Spinal cord (tissue), 9 donors: ENCODE measurements at regions not wholly inside any gene's neighbourhood (a gene's known extent, or its start where the extent isn't known, plus 50 kb on each side); places are given as distances from the start of the nearest gene placed in this dataset.
A peak's percentile ranks its signal among the peaks of the same experiment; 100 is the strongest.

Source experiments
- DNase-seq, 6 donors: peaks; one replicate each; pipeline versions ENCODE4 v3.0.0 to v3.0.0-alpha.2; 2013 to 2015; ENCODE audit warnings: low spot score in 6 of 6, low read depth in 4 of 6
- H3K27ac ChIP-seq: one replicate; pipeline ENCODE4 v1.5.1; 2013; ENCODE audit warnings: low read depth, low read length, control low read depth
- H3K27me3 ChIP-seq: one replicate; pipeline ENCODE4 v1.6.1; 2013; ENCODE audit warnings: low read length; ENCODE audit not compliant: control insufficient read depth, insufficient read depth
- H3K36me3 ChIP-seq: one replicate; pipeline ENCODE4 v1.6.1; 2013; ENCODE audit warnings: low read length; ENCODE audit not compliant: control insufficient read depth, insufficient read depth
- H3K4me1 ChIP-seq: one replicate; pipeline ENCODE4 v1.6.1; 2013; ENCODE audit warnings: low read length; ENCODE audit not compliant: control insufficient read depth, insufficient read depth
- H3K4me3 ChIP-seq: one replicate; pipeline ENCODE4 v1.5.1; 2013; ENCODE audit warnings: low read depth, low read length, control low read depth
- H3K9me3 ChIP-seq: one replicate; pipeline ENCODE4 v1.6.1; 2013; ENCODE audit warnings: low read length; ENCODE audit not compliant: control insufficient read depth, insufficient read depth
- WGBS: methylation state at CpG from one replicate; pipeline ENCODE4 v1.1.5; 2013; ENCODE audit warnings: missing lambda C conversion rate; ENCODE audit not compliant: insufficient coverage; 5-methylcytosine and 5-hydroxymethylcytosine counted together
- donor health status: healthy.

DNA sequence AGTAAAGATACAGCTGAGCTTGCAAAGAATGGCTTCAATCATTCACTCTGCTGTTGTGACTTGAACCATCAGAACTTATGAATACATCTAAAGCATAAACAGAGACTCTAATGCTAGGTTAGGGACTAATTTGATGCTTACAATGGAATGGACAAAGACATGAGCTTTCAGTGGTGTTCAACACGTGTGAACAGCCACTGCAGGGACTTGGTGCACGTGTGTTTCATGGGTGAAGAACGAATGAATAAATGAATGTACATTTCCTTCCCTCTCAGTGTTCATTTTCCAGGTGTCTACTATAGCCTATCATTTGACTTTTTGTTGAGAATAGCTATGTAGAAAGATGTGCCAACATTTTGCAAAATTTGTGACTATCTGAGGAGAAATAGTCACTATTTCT lies 98.3 kb downstream of the VIP start:
- Histone ChIP-seq H3K4me3 (no peak overlapping the region), H3K9me3 (no peaks in the 10 kb centered on the region), H3K4me1 (no peaks in the 10 kb centered on the region), H3K36me3 (no peaks in the 10 kb centered on the region), H3K27me3 (no peaks in the 10 kb centered on the region), H3K27ac (no peak overlapping the region)
- no peak for DNase-seq
- 83% methylated on average over 1 of the region's 3 CpGs for WGBS

- Histone ChIP-seq H3K4me3 (no peak overlapping the region), H3K4me1 (no peaks in the 10 kb centered on the region), H3K27ac (no peak overlapping the region), H3K36me3 (no peaks in the 10 kb centered on the region), H3K27me3 (no peaks in the 10 kb centered on the region), H3K9me3 (no peaks in the 10 kb centered on the region)
- 83% methylated on average over 1 of the region's 3 CpGs for WGBS
- no peak for DNase-seq
Observed at GRCh38 chr6:152854086-152854795, 103.6 kb downstream of the VIP start.

GRCh38 chr6:152858141-152858540 lies 107.5 kb downstream of the VIP start:
- H3K9me3 ChIP-seq, result no peaks in the 10 kb centered on the region
- peak in 2 of 6 donors; percentile 19 to 24 for DNase-seq
- 65% methylated on average over 2 of the region's 2 CpGs for WGBS
- H3K36me3 ChIP-seq, result no peaks in the 10 kb centered on the region
- H3K27ac ChIP-seq, result no peak overlapping the region
- H3K27me3 ChIP-seq, result no peaks in the 10 kb centered on the region
- no peaks in the 10 kb centered on the region for H3K4me1 ChIP-seq
- no peak overlapping the region for H3K4me3 ChIP-seq

- 98% methylated on average over 5 of the region's 6 CpGs for WGBS
- Histone ChIP-seq H3K27me3 (no peaks in the 10 kb centered on the region), H3K9me3 (no peaks in the 10 kb centered on the region), H3K4me1 (no peaks in the 10 kb centered on the region), H3K36me3 (no peaks in the 10 kb centered on the region), H3K27ac (no peak overlapping the region), H3K4me3 (no peak overlapping the region)
- DNase-seq, result no peak
Observed at GRCh38 chr6:152859225-152859624, 108.6 kb downstream of the VIP start.

DNA sequence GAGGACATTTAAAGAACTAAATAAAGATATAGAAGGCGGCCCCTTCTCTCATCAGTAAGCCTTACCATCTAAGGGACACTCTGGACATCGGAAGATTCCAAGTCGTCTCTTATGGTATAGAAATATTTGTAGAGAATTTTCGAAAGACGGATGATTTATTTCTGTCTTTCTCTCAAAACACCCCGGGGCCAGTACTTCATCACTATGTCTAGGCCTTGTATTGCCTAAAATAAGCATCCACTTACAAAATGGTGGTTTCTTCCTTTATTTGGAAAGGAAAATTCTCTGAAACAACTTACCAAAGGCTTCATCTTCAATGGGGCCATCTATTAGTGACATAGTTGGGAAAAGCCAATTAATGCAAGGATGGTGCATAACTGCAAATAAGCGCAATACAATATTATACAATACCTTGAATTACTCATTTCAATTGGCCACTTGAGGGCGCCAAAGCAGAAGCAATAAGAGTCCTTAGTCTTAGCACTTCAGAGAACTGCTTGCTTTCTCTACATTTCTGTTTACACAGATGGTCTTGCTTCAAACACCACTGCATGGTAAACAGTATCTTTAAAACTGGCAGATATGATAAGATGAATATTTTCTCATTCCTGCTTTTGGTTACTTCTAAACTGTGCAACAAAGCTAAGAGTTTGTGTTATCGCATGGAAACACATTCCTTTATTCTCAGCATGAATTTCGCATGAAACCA lies 113.2 kb downstream of the VIP start:
- 51% methylated on average over 4 of the region's 10 CpGs for WGBS
- Histone ChIP-seq H3K36me3 (no peaks in the 10 kb centered on the region), H3K27ac (no peak overlapping the region), H3K4me3 (no peak overlapping the region), H3K27me3 (no peaks in the 10 kb centered on the region), H3K9me3 (no peaks in the 10 kb centered on the region), H3K4me1 (no peaks in the 10 kb centered on the region)
- DNase-seq, result peak; percentile 21 to 90 (median 49)

DNA sequence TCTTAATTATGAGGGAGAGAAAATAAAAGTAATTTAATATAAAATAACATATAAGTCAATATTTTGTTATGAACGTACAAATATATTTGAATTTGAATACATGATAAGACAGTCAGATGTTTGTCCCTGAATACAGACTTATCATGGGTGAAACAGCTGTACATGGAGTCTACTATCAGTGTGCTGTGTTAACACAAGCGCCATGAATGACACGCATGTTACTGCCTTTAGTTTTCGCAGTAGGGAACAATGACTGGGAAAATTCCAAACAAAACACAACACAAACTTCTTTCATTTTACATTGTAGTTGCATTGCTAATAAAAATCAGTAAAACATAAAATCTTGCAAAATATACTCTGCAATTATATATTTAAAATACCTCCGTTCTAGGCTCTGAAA lies 108.6 kb downstream of the FBXO5 start:
- Histone ChIP-seq H3K27me3 (no peaks in the 10 kb centered on the region), H3K4me3 (no peak overlapping the region), H3K4me1 (no peaks in the 10 kb centered on the region), H3K9me3 (no peaks in the 10 kb centered on the region), H3K27ac (no peak overlapping the region), H3K36me3 (no peaks in the 10 kb centered on the region)
- WGBS, result no CpG with 5 or more reads among the region's 5 CpGs
- DNase-seq, result no peak

DNA sequence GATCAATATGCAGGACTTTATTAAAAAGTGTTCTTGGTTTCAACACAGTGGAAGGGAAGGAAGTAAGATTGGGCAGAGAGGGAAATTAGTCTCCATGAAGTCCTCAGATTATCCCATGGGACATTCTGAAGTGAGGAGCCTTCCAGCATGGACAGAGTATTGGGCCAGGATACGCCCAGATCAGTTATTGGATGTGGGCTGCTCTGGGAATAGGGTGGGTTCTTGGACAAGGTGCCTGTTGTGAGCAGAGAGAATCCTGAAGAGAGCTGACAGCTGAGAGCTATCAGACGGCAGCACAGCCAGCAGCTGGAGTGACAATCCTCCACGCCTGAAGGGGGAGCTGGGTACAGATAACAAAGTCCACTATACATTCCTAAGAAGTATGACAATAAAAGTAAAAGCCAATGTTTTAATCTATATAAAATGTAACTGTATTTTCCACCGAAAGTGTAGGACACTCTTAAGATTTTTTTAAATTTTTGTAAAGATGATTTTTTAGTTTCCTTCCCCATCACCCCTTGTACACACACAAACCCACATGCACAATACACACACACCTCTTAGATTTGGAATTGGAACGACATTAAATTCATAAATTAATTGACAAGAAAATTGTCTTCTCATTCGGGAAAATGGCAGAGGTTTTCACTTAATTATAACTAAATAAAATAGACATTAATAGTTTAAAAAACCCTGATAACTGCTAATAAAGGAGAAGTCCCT lies 107.8 kb downstream of the FBXO5 start:
- H3K27ac ChIP-seq, result no peak overlapping the region
- no peak overlapping the region for H3K4me3 ChIP-seq
- H3K4me1 ChIP-seq, result no peaks in the 10 kb centered on the region
- no peaks in the 10 kb centered on the region for H3K27me3 ChIP-seq
- WGBS, result 50% methylated on average over 1 of the region's 6 CpGs
- DNase-seq, result no peak
- no peaks in the 10 kb centered on the region for H3K9me3 ChIP-seq
- H3K36me3 ChIP-seq, result no peaks in the 10 kb centered on the region

DNA sequence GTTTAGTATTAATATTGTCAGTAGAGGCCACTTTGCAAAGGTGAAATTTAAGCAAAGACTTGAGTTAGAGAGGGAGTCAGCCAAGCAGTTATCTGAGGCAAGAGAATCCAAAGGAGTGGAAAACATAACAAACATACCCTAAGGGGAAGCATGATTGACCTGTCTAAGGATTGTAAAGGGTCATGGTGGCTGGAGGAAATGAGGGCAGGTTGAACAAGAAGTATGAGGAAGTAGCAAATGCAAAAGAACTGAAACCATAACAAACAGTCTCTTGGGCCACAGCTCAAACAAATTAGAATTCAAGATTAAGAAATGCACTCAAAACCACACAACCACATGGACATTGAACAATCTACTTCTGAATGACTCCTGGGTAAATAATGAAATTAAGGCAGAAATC lies 103.2 kb downstream of the FBXO5 start:
- Histone ChIP-seq H3K36me3 (no peaks in the 10 kb centered on the region), H3K27ac (no peak overlapping the region), H3K27me3 (no peaks in the 10 kb centered on the region), H3K4me1 (no peaks in the 10 kb centered on the region), H3K9me3 (no peaks in the 10 kb centered on the region), H3K4me3 (no peak overlapping the region)
- no peak for DNase-seq

GRCh38 chr6:152893187-152893586 lies 89.7 kb downstream of the FBXO5 start:
- H3K4me3 ChIP-seq, result no peak overlapping the region
- H3K27me3 ChIP-seq, result no peaks in the 10 kb centered on the region
- no peaks in the 10 kb centered on the region for H3K9me3 ChIP-seq
- no peaks in the 10 kb centered on the region for H3K4me1 ChIP-seq
- H3K27ac ChIP-seq, result no peak overlapping the region
- DNase-seq, result peak in 1 of 6 donors; percentile 38
- WGBS, result 70% methylated on average over 1 of the region's 3 CpGs
- no peaks in the 10 kb centered on the region for H3K36me3 ChIP-seq
